Midbrain (tissue), 1 donor: ENCODE measurements at regions not wholly inside any gene's neighbourhood (a gene's known extent, or its start where the extent isn't known, plus 50 kb on each side); places are given as distances from the start of the nearest gene placed in this dataset.

Source experiments
- DNase-seq: peaks from one replicate; lab custom pipeline; 2025; lab: John Stamatoyannopoulos, UW

DNA sequence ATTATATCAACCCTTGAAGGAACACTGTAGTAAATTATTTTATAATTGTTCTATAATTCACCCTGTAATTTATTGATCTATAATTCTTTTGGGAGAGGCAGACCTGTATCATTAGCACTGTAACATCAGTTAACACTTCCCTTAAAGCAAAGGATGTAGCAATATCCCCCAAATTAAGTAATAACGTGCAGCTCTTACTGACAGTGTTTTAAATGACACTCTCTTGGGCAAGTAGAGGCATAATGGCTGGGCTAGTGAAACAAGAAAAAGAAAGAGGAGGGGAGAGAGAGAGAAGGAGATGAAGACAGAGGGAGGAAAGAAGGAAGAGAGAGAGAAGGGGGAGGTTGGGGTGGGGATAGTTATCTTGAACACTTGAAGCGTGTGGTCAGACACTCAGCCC lies 161.0 kb upstream of the RNF32 start:
- DNase-seq: no peak

GRCh38 chr7:156478486-156478885 lies 162.1 kb upstream of the RNF32 start:
- no peak for DNase-seq

DNA sequence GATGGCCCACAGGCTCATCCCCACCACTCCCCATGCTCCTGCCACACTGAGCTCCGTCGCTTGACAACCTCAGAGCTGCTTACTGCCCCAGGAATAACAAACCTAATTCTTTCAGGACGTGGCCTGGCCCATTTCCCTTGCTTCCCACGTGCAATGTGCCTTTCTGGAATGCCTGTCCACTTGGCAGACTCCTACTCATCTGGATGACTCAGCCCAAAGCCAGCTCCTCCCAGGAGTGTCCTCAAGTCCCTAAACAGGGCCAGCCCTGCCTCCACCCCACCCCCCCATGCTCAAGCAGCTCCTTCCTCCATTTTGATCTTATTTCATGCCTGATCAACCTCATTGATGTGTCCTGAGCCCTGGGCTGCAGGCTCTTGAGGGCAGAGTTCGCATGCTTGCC lies 164.9 kb upstream of the RNF32 start:
- no peak for DNase-seq

GRCh38 chr7:156475179-156475578 lies 165.4 kb upstream of the RNF32 start:
- no peak for DNase-seq

GRCh38 chr7:156474241-156474743 lies 166.3 kb upstream of the RNF32 start:
- no peak for DNase-seq

DNA sequence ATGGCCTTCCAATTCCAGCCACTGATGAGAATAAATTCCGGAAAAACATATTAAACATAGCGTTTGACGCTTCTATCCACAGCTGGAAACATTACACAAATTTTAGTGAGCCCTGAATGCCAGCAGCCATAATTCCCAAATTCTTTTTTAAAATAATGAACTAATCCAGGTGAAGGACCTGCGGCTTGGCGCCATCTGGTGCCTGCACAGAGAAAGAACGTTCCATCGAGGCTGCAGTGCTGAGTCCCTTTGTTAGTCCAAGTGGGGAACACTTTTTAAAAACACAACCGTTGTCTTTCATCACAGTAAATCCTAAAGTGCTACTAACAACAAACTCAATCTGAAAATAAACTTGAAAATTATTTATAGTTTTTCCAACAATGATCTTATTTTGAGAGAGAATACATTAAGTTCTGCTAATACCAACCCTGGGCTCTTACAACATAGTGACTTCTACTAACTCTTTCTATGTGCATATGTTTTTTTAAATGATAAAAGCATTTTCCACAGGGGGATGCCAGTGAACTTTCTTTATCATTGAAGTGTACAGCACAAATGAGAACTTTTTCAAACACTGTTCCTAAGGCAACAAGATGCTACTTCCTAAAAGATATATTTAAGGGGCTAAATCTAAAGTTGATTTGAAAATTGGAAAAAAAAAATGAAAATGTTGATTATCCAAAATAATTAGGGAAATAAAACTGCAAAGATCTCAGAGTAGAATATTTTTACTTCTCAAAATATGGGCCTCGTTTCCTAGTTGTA lies 166.9 kb upstream of the RNF32 start:
- DNase-seq: peak; percentile 30

DNA sequence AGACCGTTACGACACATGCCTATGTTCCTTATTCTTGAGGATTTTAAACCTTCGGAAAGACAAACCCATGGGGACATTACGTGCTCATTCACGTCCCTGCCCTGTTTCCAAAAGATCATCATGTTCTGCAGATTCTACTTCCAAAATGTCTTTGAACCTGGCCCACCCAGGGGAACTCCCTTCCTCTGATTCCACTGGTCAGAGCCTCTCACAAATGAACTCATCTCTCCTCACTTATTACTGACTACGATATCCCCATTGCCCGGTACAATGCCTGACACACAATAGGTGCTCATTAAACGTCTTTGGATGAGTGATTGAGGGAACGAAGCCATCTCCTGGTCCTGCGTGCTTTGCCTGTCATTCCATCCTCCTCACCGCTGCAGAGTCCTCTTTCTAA lies 168.3 kb upstream of the RNF32 start:
- no peak for DNase-seq

- DNase-seq: no peak
These were observed 169.9 kb upstream of the RNF32 start for GRCh38 chr7:156470399-156471320.

GRCh38 chr7:156466955-156467625 lies 173.5 kb upstream of the RNF32 start:
- DNase-seq: no peak

DNA sequence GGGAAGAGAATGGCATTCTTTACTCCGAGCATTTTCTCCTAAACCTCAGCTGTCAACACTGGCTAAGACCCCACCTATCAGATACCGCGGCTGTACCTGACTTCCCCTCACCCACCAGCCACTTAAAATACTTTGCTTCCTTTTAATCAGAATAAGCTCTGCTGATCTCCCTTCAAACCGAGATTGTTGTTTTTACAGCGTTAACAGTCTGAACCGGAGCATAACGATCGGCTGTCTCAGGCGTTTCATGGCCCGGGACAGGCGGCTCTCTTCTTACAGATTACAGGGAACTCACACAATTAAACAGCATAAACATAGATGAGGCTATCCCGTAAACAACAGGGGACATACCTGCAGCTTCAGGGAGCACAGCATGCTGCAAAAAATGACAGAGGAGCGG lies 174.3 kb upstream of the RNF32 start:
- no peak for DNase-seq

- no peak for DNase-seq
These were observed 175.4 kb upstream of the RNF32 start for GRCh38 chr7:156465186-156465585.

GRCh38 chr7:156464339-156464738 lies 176.2 kb upstream of the RNF32 start:
- no peak for DNase-seq

DNA sequence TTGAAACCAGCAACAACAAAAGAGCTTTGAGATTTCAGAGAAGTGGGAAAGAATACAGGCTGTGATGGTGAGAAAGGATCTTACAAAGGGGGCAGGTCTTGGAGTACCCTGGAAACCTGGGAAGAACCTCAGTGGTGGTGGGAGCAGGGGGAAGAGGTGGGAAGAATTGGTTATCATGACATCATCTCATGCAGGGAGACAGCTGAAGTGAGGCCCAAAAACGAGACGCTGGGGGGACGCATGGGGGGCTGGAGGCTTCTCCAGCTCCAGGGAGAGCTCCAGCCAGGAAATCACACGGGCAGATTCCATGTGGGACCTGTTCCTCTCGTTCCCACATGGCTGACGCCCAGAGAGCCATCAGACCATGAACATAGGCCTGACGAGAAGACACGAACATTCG lies 177.3 kb upstream of the RNF32 start:
- DNase-seq: no peak

- no peak for DNase-seq
These were observed 178.5 kb upstream of the RNF32 start for GRCh38 chr7:156461881-156462665.

GRCh38 chr7:156460858-156461627 lies 179.5 kb upstream of the RNF32 start:
- no peak for DNase-seq

DNA sequence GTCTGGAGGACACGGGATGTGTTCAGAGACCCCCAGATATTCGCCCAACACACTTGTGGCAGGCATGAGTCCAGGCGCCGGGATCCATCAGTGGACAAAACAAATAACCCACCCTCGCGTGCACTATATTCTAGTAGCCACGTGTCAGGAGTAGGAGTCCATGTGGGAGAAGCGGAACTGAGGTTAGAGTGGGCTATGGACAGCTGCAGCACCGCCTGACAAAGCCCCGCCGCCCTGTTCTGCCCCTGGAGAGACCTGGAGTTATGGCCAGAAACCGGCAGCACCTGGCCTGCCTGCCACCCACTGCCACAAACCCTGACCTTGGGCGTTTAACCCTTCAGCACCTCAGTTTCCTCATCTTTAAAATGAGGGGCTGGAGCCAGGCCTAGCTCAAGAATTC lies 181.0 kb upstream of the RNF32 start:
- DNase-seq: no peak

- DNase-seq: no peak
These were observed 181.5 kb upstream of the RNF32 start for GRCh38 chr7:156459067-156459466.

GRCh38 chr7:156458011-156458410 lies 182.6 kb upstream of the RNF32 start:
- DNase-seq: no peak

DNA sequence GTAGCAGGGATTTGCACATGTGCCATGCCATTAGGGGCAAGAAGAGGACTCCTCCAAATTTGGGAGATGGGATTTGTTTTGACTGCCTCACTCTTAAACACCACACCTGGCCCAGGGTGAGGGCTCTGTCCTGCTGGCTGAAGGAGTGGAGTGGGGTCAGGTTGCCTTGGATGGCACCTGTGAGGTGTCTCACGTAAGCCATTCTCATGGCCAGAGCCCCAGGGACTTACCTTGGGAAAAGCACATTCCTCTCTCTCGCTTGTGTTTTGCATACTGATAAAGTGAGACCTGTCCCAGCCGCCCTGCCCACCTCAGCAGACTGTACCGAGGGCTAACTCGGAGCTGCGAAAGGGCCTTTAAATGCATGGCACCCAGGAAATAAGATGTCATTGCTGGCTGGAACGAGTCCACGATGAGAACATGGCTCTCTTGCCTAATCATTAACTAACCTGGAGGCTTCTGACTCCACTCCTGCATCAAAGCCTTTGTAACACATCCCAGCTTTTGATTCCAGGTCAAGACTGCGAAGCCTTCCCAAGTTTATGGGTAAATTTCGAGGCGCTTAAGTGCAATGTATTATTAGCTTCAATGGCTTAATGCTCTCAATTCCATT lies 184.0 kb upstream of the RNF32 start:
- DNase-seq: no peak

DNA sequence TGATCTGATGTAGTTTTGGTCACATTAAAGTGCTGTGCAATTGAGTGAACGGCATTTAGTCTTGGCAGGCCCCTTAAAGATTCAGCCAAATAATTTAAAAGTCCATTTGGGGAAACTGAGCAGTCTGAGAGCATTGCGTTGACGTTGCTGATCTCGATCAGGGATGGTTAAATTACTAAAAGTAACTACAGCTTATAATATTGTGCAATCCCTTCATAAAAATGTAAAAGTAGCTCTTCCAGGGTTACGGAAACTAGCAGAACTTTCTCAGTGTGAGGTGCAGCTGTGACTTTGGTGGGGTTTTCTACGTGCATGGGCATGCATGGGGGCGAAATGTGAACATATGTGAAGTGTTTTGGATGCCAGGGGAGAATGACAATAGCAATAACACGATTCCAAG lies 184.5 kb upstream of the RNF32 start:
- DNase-seq: no peak
